Sciatic nerve (tissue), 2 donors: ENCODE measurements at regions not wholly inside any gene's neighbourhood (a gene's known extent, or its start where the extent isn't known, plus 50 kb on each side); places are given as distances from the start of the nearest gene placed in this dataset.

Source experiments
- ATAC-seq: fragments of 200-7000 bp; cut with Tn5 transposase; one replicate; pipeline ENCODE4 v1.9.1; 2020; ENCODE audit warnings: mild to moderate bottlenecking, moderate library complexity
- DNase-seq: peaks from one replicate; pipeline ENCODE4 v3.0.0-alpha.2; 2020; ENCODE audit warnings: low spot score
- intact Hi-C: fragments of 100-400 bp; cut with DNase I; formaldehyde crosslinking; loops from one replicate; pipeline ENCODE4 v1.14.2; 2022
- donor health status: DM: no; HTN: no; CAD: no.
- donor health status: DM: no; HTN: no; CAD: no.

GRCh38 chr9:21683484-21684175 lies 118.8 kb upstream of the MTAP start:
- no peak for ATAC-seq
- no peak for DNase-seq
- intact Hi-C loops, result no loop called here

- intact Hi-C loops, result no loop called here
- ATAC-seq (no peak), DNase-seq (no peak)
Observed at GRCh38 chr9:21684231-21684630, 118.2 kb upstream of the MTAP start.

GRCh38 chr9:21684831-21685362 lies 117.5 kb upstream of the MTAP start:
- ATAC-seq, result no peak
- intact Hi-C loops, result no loop called here
- DNase-seq, result no peak

- intact Hi-C loops, result no loop called here
- no peak for ATAC-seq
Observed at GRCh38 chr9:21685502-21685901, 116.9 kb upstream of the MTAP start.

GRCh38 chr9:21686738-21687137 lies 115.7 kb upstream of the MTAP start:
- intact Hi-C loops, result no loop called here
- DNase-seq (no peak), ATAC-seq (no peak)

More at GRCh38 chr9:21685502-21685901, 116.9 kb upstream of the MTAP start:
- DNase-seq, result no peak

- intact Hi-C loops, result no loop called here
- DNase-seq (no peak), ATAC-seq (no peak)
Observed at GRCh38 chr9:21687351-21687750, 115.1 kb upstream of the MTAP start.

GRCh38 chr9:21688108-21689102 lies 114.0 kb upstream of the MTAP start:
- intact Hi-C loops, result no loop called here

GRCh38 chr9:21689854-21690253 lies 112.6 kb upstream of the MTAP start:
- intact Hi-C loops, result no loop called here

More at GRCh38 chr9:21688108-21689102, 114.0 kb upstream of the MTAP start:
- DNase-seq (no peak), ATAC-seq (peak; percentile 64)

GRCh38 chr9:21690561-21690960 lies 111.9 kb upstream of the MTAP start:
- intact Hi-C loops, result no loop called here

More at GRCh38 chr9:21689854-21690253, 112.6 kb upstream of the MTAP start:
- ATAC-seq (no peak), DNase-seq (no peak)

GRCh38 chr9:21692390-21692789 lies 110.0 kb upstream of the MTAP start:
- no peak for ATAC-seq
- intact Hi-C loops, result no loop called here
- no peak for DNase-seq

More at GRCh38 chr9:21690561-21690960, 111.9 kb upstream of the MTAP start:
- no peak for ATAC-seq
- no peak for DNase-seq

- ATAC-seq (no peak), DNase-seq (no peak)
Observed at GRCh38 chr9:21694424-21694823, 108.0 kb upstream of the MTAP start.

GRCh38 chr9:21695443-21695842 lies 107.0 kb upstream of the MTAP start:
- intact Hi-C loops, result no loop called here
- DNase-seq (no peak), ATAC-seq (no peak)

More at GRCh38 chr9:21694424-21694823, 108.0 kb upstream of the MTAP start:
- intact Hi-C loops, result no loop called here

- no peak for ATAC-seq
- intact Hi-C loops, result no loop called here
- DNase-seq, result no peak
Observed at GRCh38 chr9:21695874-21696341, 106.5 kb upstream of the MTAP start.

GRCh38 chr9:21696411-21696871 lies 106.0 kb upstream of the MTAP start:
- ATAC-seq, result no peak
- intact Hi-C loops, result no loop called here
- DNase-seq, result no peak

GRCh38 chr9:21708260-21708711 lies 94.2 kb upstream of the MTAP start:
- ATAC-seq, result no peak
- no peak for DNase-seq
- intact Hi-C loops, result no loop called here

GRCh38 chr9:21708856-21709255 lies 93.6 kb upstream of the MTAP start:
- no peak for ATAC-seq
- intact Hi-C loops, result no loop called here
- no peak for DNase-seq

GRCh38 chr9:21709464-21710058 lies 92.9 kb upstream of the MTAP start:
- intact Hi-C loops, result no loop called here
- DNase-seq (peak; percentile 74), ATAC-seq (peak; percentile 38)

- intact Hi-C loops, result no loop called here
- DNase-seq (no peak), ATAC-seq (no peak)
Observed at GRCh38 chr9:21710548-21711191, 91.8 kb upstream of the MTAP start.

GRCh38 chr9:21711504-21711903 lies 90.9 kb upstream of the MTAP start:
- intact Hi-C loops, result no loop called here
- ATAC-seq (no peak), DNase-seq (no peak)
